ENCODE measurements at regions not wholly inside any gene's neighbourhood (a gene's known extent, or its start where the extent isn't known, plus 50 kb on each side); places are given as distances from the start of the nearest gene placed in this dataset.

DNA sequence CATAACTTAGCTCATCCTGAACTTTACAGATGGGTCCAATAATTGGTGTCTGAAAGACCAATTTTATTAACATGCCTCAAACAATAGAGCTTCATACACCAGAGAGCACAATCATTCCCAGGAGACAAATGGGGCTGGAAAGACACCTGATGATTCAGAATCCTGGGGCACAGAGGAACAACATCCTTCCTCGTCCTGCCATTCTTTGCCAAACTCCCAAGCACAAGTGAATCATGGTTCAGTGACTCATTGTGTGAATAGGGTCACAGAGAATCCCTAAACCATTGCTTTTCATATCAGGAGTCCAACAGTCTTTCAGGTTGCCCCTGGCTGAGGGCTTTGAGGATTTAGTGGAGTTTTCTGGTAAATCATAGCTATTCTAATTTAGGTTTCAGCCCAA is 266.4 kb upstream of the BMP2 start:
- TF ChIP-seq POLR2A (IDR thresholded peaks at IDR 0.05) (no peak), CTCF (IDR thresholded peaks at IDR 0.05) (no peak), EP300 (IDR thresholded peaks at IDR 0.05) (no peak)
